HG03280 (cell line): ENCODE measurements at regions not wholly inside any gene's neighbourhood (a gene's known extent, or its start where the extent isn't known, plus 50 kb on each side); places are given as distances from the start of the nearest gene placed in this dataset.
"Not testable (repeated sequence)": the region's sequence is repeated elsewhere in the genome, so short reads cannot be mapped to it uniquely, and the experiment has no call there.

Source experiments
- ATAC-seq: cut with Tn5 transposase; IDR thresholded peaks from one replicate; pipeline ENCODE4 v1.9.1; 2021; ENCODE audit warnings: mild to moderate bottlenecking, moderate library complexity; ENCODE audit not compliant: unreplicated experiment

GRCh38 chr1:204780630-204781029 lies 90.0 kb upstream of the NFASC start:
- no peak for ATAC-seq

GRCh38 chr1:204782118-204782700 lies 88.5 kb upstream of the NFASC start:
- ATAC-seq, result no peak

GRCh38 chr1:204785023-204785422 lies 85.6 kb upstream of the NFASC start:
- not testable (repeated sequence) for ATAC-seq

- ATAC-seq, result no peak
Measured at GRCh38 chr1:204788470-204788869, 82.2 kb upstream of the NFASC start.

GRCh38 chr1:204791453-204792353 lies 79.0 kb upstream of the NFASC start:
- ATAC-seq, result no peak

- no peak for ATAC-seq
Measured at GRCh38 chr1:204792354-204792692, 78.3 kb upstream of the NFASC start.

- no peak for ATAC-seq
Measured at GRCh38 chr1:204793259-204793914, 77.3 kb upstream of the NFASC start.

GRCh38 chr1:204796886-204797285 lies 73.8 kb upstream of the NFASC start:
- not testable (repeated sequence) for ATAC-seq

GRCh38 chr1:204797401-204797800 lies 73.3 kb upstream of the NFASC start:
- ATAC-seq, result no peak

GRCh38 chr1:204799630-204800029 lies 71.0 kb upstream of the NFASC start:
- ATAC-seq, result no peak

- ATAC-seq, result no peak
Measured at GRCh38 chr1:204801211-204801610, 69.5 kb upstream of the NFASC start.

- no peak for ATAC-seq
Measured at GRCh38 chr1:204802401-204803175, 68.1 kb upstream of the NFASC start.

- ATAC-seq, result no peak
Measured at GRCh38 chr1:204803607-204804006, 67.1 kb upstream of the NFASC start.

- ATAC-seq, result peak; percentile 93
Measured at GRCh38 chr1:204806943-204807687, 63.5 kb upstream of the NFASC start.

- ATAC-seq, result no peak
Measured at GRCh38 chr1:204809488-204809887, 61.2 kb upstream of the NFASC start.

- no peak for ATAC-seq
Measured at GRCh38 chr1:204812842-204813241, 57.8 kb upstream of the NFASC start.

GRCh38 chr1:204813522-204813921 lies 57.1 kb upstream of the NFASC start:
- no peak for ATAC-seq

- no peak for ATAC-seq
Measured at GRCh38 chr1:204814166-204814884, 56.3 kb upstream of the NFASC start.

- ATAC-seq, result no peak
Measured at GRCh38 chr1:204817341-204817740, 53.3 kb upstream of the NFASC start.

- no peak for ATAC-seq
Measured at GRCh38 chr1:204818998-204819397, 51.7 kb upstream of the NFASC start.
